ENCODE measurements at regions not wholly inside any gene's neighbourhood (a gene's known extent, or its start where the extent isn't known, plus 50 kb on each side); places are given as distances from the start of the nearest gene placed in this dataset.

DNA sequence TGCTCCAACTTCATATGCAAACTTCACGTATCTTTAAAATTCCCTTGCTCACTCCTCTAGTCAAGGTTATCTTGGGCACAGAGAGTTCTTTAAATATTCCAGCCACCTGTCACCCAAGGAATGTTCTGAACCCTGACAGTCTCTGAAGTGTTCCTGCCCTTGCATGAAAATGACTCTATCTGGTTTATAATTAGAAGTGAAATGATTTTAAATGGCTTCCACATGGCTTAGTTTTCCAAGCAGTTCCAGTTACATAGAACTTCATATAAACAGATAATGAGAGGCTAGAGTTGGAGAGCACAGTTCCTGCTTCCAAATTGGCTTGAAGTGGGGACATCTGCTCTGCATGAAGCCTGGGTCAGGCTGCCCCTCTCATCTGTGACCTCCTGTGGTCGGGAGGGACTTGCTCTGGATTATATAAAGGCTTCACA, 81.9 kb downstream of the SLC4A3 start:
- TF ChIP-seq, protein P1, sequence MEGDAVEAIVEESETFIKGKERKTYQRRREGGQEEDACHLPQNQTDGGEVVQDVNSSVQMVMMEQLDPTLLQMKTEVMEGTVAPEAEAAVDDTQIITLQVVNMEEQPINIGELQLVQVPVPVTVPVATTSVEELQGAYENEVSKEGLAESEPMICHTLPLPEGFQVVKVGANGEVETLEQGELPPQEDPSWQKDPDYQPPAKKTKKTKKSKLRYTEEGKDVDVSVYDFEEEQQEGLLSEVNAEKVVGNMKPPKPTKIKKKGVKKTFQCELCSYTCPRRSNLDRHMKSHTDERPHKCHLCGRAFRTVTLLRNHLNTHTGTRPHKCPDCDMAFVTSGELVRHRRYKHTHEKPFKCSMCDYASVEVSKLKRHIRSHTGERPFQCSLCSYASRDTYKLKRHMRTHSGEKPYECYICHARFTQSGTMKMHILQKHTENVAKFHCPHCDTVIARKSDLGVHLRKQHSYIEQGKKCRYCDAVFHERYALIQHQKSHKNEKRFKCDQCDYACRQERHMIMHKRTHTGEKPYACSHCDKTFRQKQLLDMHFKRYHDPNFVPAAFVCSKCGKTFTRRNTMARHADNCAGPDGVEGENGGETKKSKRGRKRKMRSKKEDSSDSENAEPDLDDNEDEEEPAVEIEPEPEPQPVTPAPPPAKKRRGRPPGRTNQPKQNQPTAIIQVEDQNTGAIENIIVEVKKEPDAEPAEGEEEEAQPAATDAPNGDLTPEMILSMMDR (conservative IDR thresholded peaks at IDR 0.05; ENCODE audit: low read length) = no peak
- TF ChIP-seq EZH2phosphoT487 (IDR thresholded peaks at IDR 0.05; ENCODE audit: borderline replicate concordance) = no peak

All from Loucy (cell line).